Breast epithelium (tissue), 4 donors: ENCODE measurements at regions not wholly inside any gene's neighbourhood (a gene's known extent, or its start where the extent isn't known, plus 50 kb on each side); places are given as distances from the start of the nearest gene placed in this dataset.
"Not testable (repeated sequence)": the region's sequence is repeated elsewhere in the genome, so short reads cannot be mapped to it uniquely, and the experiment has no call there.

Source experiments
- DNase-seq, 2 donors: peaks; one replicate each; pipeline ENCODE4 v3.0.0-alpha.2; 2019; ENCODE audit warnings: low spot score in 2 of 2
- H3K27ac ChIP-seq, 2 donors: fragments of 200-600 bp; sonication (generic) in 1 of 2; one replicate each; pipeline ENCODE4 v1.5.1; 2016 to 2019; ENCODE audit warnings: mild to moderate bottlenecking in 1 of 2
- H3K27me3 ChIP-seq, 2 donors: fragments of 200-600 bp; sonication (generic) in 1 of 2; one replicate each; pipeline versions ENCODE4 v1.5.1 to v1.6.0; 2017 to 2019; ENCODE audit warnings: control low read depth in 1 of 2, mild to moderate bottlenecking in 1 of 2
- H3K36me3 ChIP-seq: fragments of 200-600 bp; one replicate; pipeline ENCODE4 v1.5.1; 2019
- H3K4me1 ChIP-seq, 2 donors: fragments of 200-600 bp; sonication (generic); one replicate each; pipeline ENCODE4 v1.5.1; 2016 to 2019; ENCODE audit warnings: control low read depth in 1 of 2
- H3K4me3 ChIP-seq, 3 donors: fragments of 200-600 bp; sonication (generic); 1 replicate in 2 of 3; 2 replicates in 1 of 3; pipeline ENCODE4 v1.5.1; 2016 to 2019; ENCODE audit warnings: mild to moderate bottlenecking in 3 of 3, moderate library complexity in 2 of 3
- H3K9me3 ChIP-seq, 2 donors: fragments of 200-600 bp; sonication (generic) in 1 of 2; one replicate each; pipeline ENCODE4 v1.5.1; 2016 to 2019; ENCODE audit warnings: control low read depth in 1 of 2
- POLR2A ChIP-seq: fragments of 450-650 bp; IDR thresholded peaks from one replicate; pipeline ENCODE4 v1.6.1; 2016; ENCODE audit warnings: antibody characterized with exemption, mild to moderate bottlenecking, moderate library complexity
- POLR2AphosphoS5 ChIP-seq, 3 donors: sonication (generic); formaldehyde crosslinking; IDR thresholded peaks; one replicate each; pipeline ENCODE4 v1.6.1; 2017; ENCODE audit warnings: antibody characterized with exemption in 3 of 3
- intact Hi-C: fragments of 100-400 bp; cut with DNase I; formaldehyde crosslinking; loops from one replicate; pipeline ENCODE4 v1.15.1; 2023; ENCODE audit warnings: low total_unique reads
- TF ChIP-seq, protein P1 (sequence below), 3 donors: fragments of 450-650 bp; IDR thresholded peaks; one replicate each; pipeline ENCODE4 v1.5.1; 2016 to 2017; ENCODE audit warnings: antibody characterized with exemption in 3 of 3, mild to moderate bottlenecking in 3 of 3, moderate library complexity in 3 of 3

DNA sequence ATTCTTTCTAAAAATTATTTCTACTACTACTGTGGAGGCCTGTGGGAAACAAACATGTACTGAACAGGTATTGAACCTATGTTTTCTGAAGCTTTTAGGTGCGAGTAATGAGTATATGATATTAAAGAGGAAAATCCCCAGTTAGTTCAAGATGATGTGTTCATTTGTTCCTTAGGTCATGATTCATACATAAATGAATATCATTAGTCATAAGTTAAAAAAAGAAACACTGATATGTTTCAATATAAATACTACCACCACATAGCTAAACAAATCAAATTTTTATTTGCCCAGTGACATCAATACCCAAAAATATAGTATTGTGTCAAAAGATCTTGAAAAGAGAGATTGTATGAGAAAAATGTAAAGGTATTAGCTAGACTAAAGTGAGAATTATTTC is 210.7 kb upstream of the GNAI1 start:
- H3K36me3 ChIP-seq: no peaks in the 10 kb centered on the region
- no peaks in the 10 kb centered on the region for H3K27me3 ChIP-seq
- DNase-seq: no peak
- H3K27ac ChIP-seq: no peak overlapping the region
- no peak overlapping the region for H3K4me3 ChIP-seq
- no peaks in the 10 kb centered on the region for H3K4me1 ChIP-seq
- intact Hi-C loops: no loop called here
- peaks cover 0 to 3% of the 10 kb centered on the region in 2 donors for H3K9me3 ChIP-seq
- TF ChIP-seq, protein P1, sequence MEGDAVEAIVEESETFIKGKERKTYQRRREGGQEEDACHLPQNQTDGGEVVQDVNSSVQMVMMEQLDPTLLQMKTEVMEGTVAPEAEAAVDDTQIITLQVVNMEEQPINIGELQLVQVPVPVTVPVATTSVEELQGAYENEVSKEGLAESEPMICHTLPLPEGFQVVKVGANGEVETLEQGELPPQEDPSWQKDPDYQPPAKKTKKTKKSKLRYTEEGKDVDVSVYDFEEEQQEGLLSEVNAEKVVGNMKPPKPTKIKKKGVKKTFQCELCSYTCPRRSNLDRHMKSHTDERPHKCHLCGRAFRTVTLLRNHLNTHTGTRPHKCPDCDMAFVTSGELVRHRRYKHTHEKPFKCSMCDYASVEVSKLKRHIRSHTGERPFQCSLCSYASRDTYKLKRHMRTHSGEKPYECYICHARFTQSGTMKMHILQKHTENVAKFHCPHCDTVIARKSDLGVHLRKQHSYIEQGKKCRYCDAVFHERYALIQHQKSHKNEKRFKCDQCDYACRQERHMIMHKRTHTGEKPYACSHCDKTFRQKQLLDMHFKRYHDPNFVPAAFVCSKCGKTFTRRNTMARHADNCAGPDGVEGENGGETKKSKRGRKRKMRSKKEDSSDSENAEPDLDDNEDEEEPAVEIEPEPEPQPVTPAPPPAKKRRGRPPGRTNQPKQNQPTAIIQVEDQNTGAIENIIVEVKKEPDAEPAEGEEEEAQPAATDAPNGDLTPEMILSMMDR (IDR thresholded peaks at IDR 0.05): no peak
- TF ChIP-seq POLR2AphosphoS5 (IDR thresholded peaks at IDR 0.05): no peak
- TF ChIP-seq POLR2A: no peak

DNA sequence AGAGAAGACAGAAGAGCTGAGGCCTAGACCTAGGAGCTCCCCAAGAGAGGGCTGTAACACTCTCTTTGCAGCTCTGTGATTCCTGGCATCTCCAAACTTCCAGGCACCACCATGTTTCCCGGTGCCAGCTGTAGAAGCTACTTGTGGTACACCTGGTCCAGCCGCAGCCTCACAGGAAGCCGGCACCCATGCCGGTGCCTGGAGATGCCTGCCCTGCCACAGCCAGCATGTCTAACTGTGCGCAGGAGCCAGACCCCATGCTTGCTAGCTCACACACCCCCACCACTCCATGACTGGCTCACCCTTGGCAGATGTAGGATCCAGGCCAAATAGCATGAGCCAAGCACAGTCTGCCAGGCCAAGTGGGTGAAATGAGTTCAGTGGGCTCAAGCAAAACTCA is 211.7 kb upstream of the GNAI1 start:
- intact Hi-C loops: no loop called here

DNA sequence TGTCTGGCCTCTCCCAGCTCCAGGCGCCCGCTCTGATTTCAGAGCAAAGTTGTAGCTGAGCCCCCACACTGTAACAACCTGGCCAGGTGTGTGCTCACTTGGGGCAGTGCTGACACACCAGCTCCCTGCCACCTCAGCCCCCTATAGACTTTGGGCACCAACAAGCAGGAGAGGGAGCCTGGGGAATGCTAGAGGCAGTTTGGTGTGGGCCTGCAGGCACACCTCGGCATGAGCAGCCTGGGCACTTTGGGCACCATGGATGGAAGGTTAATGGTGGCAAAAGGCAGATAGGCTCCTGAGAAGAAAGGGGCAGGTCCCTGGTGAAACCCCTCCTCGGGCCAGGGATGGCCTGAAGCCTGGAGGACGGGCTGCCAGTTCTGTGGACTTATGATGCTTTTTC is 212.7 kb upstream of the GNAI1 start:
- DNase-seq: no peak
- H3K27me3 ChIP-seq: no peaks in the 10 kb centered on the region
- TF ChIP-seq POLR2A: no peak
- TF ChIP-seq POLR2AphosphoS5 (IDR thresholded peaks at IDR 0.05): no peak
- TF ChIP-seq, protein P1 (IDR thresholded peaks at IDR 0.05): no peak
- no peaks in the 10 kb centered on the region for H3K4me1 ChIP-seq
- no peak overlapping the region for H3K27ac ChIP-seq
- peaks cover 0 to 3% of the 10 kb centered on the region in 2 donors for H3K9me3 ChIP-seq
- H3K36me3 ChIP-seq: no peaks in the 10 kb centered on the region
- intact Hi-C loops: no loop called here
- H3K4me3 ChIP-seq: no peak overlapping the region

More for the DNA sequence above, 211.7 kb upstream of the GNAI1 start:
- Histone ChIP-seq H3K4me3 (no peak overlapping the region), H3K27me3 (no peaks in the 10 kb centered on the region), H3K9me3 (peaks cover 0 to 3% of the 10 kb centered on the region in 2 donors), H3K27ac (no peak overlapping the region), H3K4me1 (no peaks in the 10 kb centered on the region), H3K36me3 (no peaks in the 10 kb centered on the region)
- TF ChIP-seq POLR2A (no peak), POLR2AphosphoS5 (IDR thresholded peaks at IDR 0.05) (no peak)
- TF ChIP-seq, protein P1 (IDR thresholded peaks at IDR 0.05): no peak
- no peak for DNase-seq

DNA sequence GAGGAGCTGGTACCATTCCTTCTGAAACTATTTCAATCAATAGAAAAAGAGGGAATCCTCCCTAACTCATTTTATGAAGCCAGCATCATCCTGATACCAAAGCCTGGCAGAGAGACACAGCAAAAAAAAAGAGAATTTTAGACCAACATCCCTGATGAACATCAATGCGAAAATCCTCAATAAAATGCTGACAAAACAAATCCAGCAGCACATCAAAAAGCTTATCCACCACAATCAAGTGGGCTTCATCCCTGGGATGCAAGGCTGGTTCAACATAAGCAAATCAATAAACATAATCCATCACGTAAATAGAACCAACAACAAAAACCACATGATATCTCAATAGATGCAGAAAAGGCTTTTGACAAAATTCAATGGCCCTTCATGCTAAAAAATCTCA is 216.0 kb upstream of the GNAI1 start:
- intact Hi-C loops, H3K27me3 ChIP-seq: not testable (repeated sequence)

DNA sequence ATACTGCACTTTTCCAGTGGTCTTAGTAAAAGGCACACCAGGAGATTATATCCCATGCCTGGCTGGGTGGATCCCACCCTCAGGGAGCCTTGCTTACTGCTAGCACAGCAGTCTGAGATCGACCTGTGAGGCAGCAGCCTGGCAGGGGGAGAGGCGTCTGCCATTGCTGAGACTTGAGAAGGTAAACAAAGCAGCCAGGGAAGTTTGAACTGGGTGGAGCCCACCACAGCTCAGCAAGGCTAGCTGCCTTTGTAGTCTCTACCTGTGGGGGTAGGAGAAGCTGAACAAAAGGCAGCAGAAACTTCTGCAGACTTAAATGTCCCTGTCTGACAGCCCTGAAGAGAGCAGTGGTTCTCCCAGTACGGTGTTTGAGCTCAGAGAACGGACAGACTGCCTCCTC is 219.3 kb upstream of the GNAI1 start:
- intact Hi-C loops, H3K36me3 ChIP-seq, H3K27ac ChIP-seq, H3K9me3 ChIP-seq, H3K4me1 ChIP-seq, DNase-seq, H3K27me3 ChIP-seq, H3K4me3 ChIP-seq: not testable (repeated sequence)

More for the DNA sequence above, 216.0 kb upstream of the GNAI1 start:
- H3K27ac ChIP-seq, H3K36me3 ChIP-seq, DNase-seq, H3K4me1 ChIP-seq, H3K4me3 ChIP-seq, H3K9me3 ChIP-seq: not testable (repeated sequence)

DNA sequence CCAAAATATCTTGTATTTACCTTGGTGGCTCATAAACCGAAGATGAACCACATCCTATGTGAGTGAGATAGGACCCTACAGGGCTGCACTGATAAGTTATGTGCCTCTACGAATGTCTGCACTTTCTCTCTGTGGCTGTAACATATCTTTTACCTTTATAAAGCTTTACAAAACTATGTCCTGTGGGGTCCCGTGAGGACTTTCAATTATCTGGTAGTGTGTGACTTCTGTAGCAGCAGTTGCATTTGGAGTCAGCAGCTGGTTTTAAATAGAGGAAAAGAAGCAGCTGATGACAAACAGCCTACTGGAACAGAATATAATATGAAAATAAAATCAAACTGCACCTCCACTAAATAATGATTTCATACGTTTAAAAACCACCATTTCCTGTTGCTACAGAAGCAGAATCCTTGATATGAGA is 222.4 kb upstream of the GNAI1 start:
- Histone ChIP-seq H3K4me1 (no peaks in the 10 kb centered on the region), H3K27ac (no peak overlapping the region), H3K27me3 (no peaks in the 10 kb centered on the region), H3K4me3 (no peak overlapping the region), H3K9me3 (peaks cover 6 to 7% of the 10 kb centered on the region in 2 donors), H3K36me3 (no peaks in the 10 kb centered on the region)
- DNase-seq: no peak
- TF ChIP-seq, protein P1 (IDR thresholded peaks at IDR 0.05): no peak
- TF ChIP-seq POLR2AphosphoS5 (IDR thresholded peaks at IDR 0.05) (no peak), POLR2A (no peak)
- intact Hi-C loops: no loop called here
